DND-41 (cell line): ENCODE measurements at regions not wholly inside any gene's neighbourhood (a gene's known extent, or its start where the extent isn't known, plus 50 kb on each side); places are given as distances from the start of the nearest gene placed in this dataset.

Experiments
- EZH2 ChIP-seq: IDR thresholded peaks from 3 replicates; pipeline ENCODE4 v1.6.1; 2012; ENCODE audit warnings: borderline replicate concordance, low read depth, mild to moderate bottlenecking, moderate library complexity, low read length, inconsistent platforms; ENCODE audit not compliant: severe bottlenecking
- TF ChIP-seq, protein P1 (sequence below): IDR thresholded peaks from 2 replicates; pipeline ENCODE4 v1.5.1; 2012; ENCODE audit warnings: borderline replicate concordance, low read length, moderate library complexity, mild to moderate bottlenecking; ENCODE audit not compliant: poor library complexity, severe bottlenecking; ENCODE audit errors: extremely low read depth

- TF ChIP-seq, protein P1, sequence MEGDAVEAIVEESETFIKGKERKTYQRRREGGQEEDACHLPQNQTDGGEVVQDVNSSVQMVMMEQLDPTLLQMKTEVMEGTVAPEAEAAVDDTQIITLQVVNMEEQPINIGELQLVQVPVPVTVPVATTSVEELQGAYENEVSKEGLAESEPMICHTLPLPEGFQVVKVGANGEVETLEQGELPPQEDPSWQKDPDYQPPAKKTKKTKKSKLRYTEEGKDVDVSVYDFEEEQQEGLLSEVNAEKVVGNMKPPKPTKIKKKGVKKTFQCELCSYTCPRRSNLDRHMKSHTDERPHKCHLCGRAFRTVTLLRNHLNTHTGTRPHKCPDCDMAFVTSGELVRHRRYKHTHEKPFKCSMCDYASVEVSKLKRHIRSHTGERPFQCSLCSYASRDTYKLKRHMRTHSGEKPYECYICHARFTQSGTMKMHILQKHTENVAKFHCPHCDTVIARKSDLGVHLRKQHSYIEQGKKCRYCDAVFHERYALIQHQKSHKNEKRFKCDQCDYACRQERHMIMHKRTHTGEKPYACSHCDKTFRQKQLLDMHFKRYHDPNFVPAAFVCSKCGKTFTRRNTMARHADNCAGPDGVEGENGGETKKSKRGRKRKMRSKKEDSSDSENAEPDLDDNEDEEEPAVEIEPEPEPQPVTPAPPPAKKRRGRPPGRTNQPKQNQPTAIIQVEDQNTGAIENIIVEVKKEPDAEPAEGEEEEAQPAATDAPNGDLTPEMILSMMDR: no peak
- no peak for TF ChIP-seq EZH2
Observed at GRCh38 chr14:34187061-34187460, 236.2 kb upstream of the EGLN3 start.
